Sigmoid colon (tissue), 6 donors: ENCODE measurements at regions not wholly inside any gene's neighbourhood (a gene's known extent, or its start where the extent isn't known, plus 50 kb on each side); places are given as distances from the start of the nearest gene placed in this dataset.
"Not testable (repeated sequence)": the region's sequence is repeated elsewhere in the genome, so short reads cannot be mapped to it uniquely, and the experiment has no call there.

Experiments used
- DNase-seq: peaks from one replicate; pipeline ENCODE4 v3.0.0-alpha.2; 2019
- H3K27ac ChIP-seq, 4 donors: fragments of 200-600 bp; sonication (generic); one replicate each; pipeline ENCODE4 v1.5.1; 2016 to 2019; ENCODE audit warnings: mild to moderate bottlenecking in 1 of 4
- H3K27me3 ChIP-seq, 3 donors: fragments of 200-600 bp; sonication (generic); one replicate each; pipeline ENCODE4 v1.5.1; 2019; ENCODE audit warnings: mild to moderate bottlenecking in 1 of 3
- H3K36me3 ChIP-seq, 4 donors: fragments of 200-600 bp; sonication (generic); one replicate each; pipeline ENCODE4 v1.5.1; 2016 to 2019
- H3K4me1 ChIP-seq, 4 donors: fragments of 200-600 bp; sonication (generic); one replicate each; pipeline ENCODE4 v1.5.1; 2017 to 2019
- H3K4me3 ChIP-seq, 4 donors: fragments of 200-600 bp; sonication (generic); one replicate each; pipeline ENCODE4 v1.5.1; 2017 to 2019; ENCODE audit warnings: mild to moderate bottlenecking in 2 of 4, moderate library complexity in 1 of 4
- H3K9me3 ChIP-seq, 4 donors: fragments of 200-600 bp in 3 of 4; sonication (generic) in 3 of 4; one replicate each; pipeline versions ENCODE4 v1.5.1 to v1.6.1; 2013 to 2019
- EP300 ChIP-seq, 4 donors: sonication (generic); formaldehyde crosslinking; IDR thresholded peaks; one replicate each; pipeline ENCODE4 v1.6.1; 2017; ENCODE audit warnings: antibody characterized with exemption in 4 of 4
- POLR2A ChIP-seq, 2 donors: fragments of 450-650 bp; IDR thresholded peaks; one replicate each; pipeline ENCODE4 v1.6.1; 2016; ENCODE audit warnings: antibody characterized with exemption in 2 of 2, mild to moderate bottlenecking in 2 of 2, moderate library complexity in 2 of 2
- POLR2AphosphoS5 ChIP-seq, 4 donors: sonication (generic); formaldehyde crosslinking; IDR thresholded peaks; one replicate each; pipeline ENCODE4 v1.6.1; 2017; ENCODE audit warnings: antibody characterized with exemption in 4 of 4
- WGBS, 2 donors: extraction: QIAGEN DNeasy Blood & Tissue Kit; methylation state at CpG; one replicate each; pipeline ENCODE4 v1.1.7; 2013; 5-methylcytosine and 5-hydroxymethylcytosine counted together
- intact Hi-C: fragments of 100-400 bp; cut with DNase I; formaldehyde crosslinking; loops from one replicate; pipeline ENCODE4 v1.15.1; 2023
- TF ChIP-seq, protein P1 (sequence below), 4 experiments: fragments of 450-650 bp in 3 of 4; fragments of 200-600 bp in 1 of 4; IDR thresholded peaks; one replicate each; pipeline ENCODE4 v1.5.1; 2016 to 2019; ENCODE audit warnings: antibody characterized with exemption in 4 of 4, mild to moderate bottlenecking in 3 of 4, moderate library complexity in 2 of 4
- donor health status: healthy with polysubstance abuse.
- donor health status: healthy.

GRCh38 chr3:112757197-112757596, 89.5 kb downstream of the CD200R1L start:
- H3K27me3 ChIP-seq: no peaks in the 10 kb centered on the region
- peaks cover 0 to under 1% (median 0%) of the 10 kb centered on the region in 4 donors for H3K4me1 ChIP-seq
- intact Hi-C loops: no loop called here
- no peak for DNase-seq
- no peak overlapping the region for H3K27ac ChIP-seq
- no peak overlapping the region for H3K4me3 ChIP-seq
- H3K9me3 ChIP-seq: no peaks in the 10 kb centered on the region
- TF ChIP-seq POLR2A (IDR thresholded peaks at IDR 0.05) (no peak), EP300 (IDR thresholded peaks at IDR 0.05) (no peak), POLR2AphosphoS5 (IDR thresholded peaks at IDR 0.05) (no peak)
- TF ChIP-seq, protein P1, sequence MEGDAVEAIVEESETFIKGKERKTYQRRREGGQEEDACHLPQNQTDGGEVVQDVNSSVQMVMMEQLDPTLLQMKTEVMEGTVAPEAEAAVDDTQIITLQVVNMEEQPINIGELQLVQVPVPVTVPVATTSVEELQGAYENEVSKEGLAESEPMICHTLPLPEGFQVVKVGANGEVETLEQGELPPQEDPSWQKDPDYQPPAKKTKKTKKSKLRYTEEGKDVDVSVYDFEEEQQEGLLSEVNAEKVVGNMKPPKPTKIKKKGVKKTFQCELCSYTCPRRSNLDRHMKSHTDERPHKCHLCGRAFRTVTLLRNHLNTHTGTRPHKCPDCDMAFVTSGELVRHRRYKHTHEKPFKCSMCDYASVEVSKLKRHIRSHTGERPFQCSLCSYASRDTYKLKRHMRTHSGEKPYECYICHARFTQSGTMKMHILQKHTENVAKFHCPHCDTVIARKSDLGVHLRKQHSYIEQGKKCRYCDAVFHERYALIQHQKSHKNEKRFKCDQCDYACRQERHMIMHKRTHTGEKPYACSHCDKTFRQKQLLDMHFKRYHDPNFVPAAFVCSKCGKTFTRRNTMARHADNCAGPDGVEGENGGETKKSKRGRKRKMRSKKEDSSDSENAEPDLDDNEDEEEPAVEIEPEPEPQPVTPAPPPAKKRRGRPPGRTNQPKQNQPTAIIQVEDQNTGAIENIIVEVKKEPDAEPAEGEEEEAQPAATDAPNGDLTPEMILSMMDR (IDR thresholded peaks at IDR 0.05): no peak
- no peaks in the 10 kb centered on the region for H3K36me3 ChIP-seq
- WGBS, 2 donors: 71 to 81% methylated on average over 1 of the region's 1 CpG

DNA sequence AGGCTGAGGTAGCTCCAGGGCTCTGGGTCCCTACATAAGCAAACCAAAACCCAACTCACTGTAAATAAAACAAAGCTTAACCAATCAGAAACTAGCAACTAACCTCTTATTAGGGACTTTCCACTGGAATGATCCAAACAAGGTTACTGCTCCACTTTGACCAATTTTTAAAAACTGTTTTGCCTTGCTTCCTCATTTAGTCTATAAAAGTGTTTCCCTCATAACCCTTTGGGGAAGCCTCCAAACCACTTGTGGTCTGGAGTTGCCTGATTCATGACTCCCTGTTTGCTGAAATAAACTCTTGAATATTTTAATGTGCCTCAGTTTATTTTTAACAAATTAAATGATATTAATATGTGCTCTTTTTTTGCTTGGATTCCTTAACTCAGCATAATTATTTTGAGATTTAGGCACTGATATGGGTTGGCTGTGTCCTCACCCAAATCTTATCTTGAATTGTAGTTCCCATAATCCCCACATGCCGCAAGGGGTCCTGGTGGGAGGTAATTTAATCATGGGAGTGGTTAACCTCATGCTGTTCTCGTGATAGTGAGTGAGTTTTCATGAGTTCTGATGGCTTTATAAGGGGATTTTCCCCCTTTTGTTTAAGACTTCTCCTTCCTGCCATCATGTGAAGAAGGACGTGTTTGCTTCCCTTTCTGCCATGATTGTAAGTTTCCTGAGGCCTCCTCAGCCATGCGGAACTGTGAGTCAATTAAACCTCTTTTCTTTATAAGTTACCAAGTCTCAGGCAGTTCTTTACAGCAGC, 90.6 kb downstream of the CD200R1L start:
- H3K27ac ChIP-seq: no peak overlapping the region

GRCh38 chr3:112755046-112755445, 91.6 kb downstream of the CD200R1L start:
- H3K4me3 ChIP-seq, H3K27me3 ChIP-seq, DNase-seq, H3K36me3 ChIP-seq, H3K27ac ChIP-seq, intact Hi-C loops, H3K9me3 ChIP-seq: not testable (repeated sequence)
- WGBS, 2 donors: 90 to 93% methylated on average over 13 of the region's 13 CpGs
- peaks cover 0 to 11% (median 4%) of the 10 kb centered on the region in 4 donors for H3K4me1 ChIP-seq

More for the DNA sequence above, 90.6 kb downstream of the CD200R1L start:
- 71 to 73% methylated on average over 4 of the region's 4 CpGs for WGBS, 2 donors
- no peak overlapping the region for H3K4me3 ChIP-seq
- no peaks in the 10 kb centered on the region for H3K27me3 ChIP-seq
- TF ChIP-seq POLR2AphosphoS5 (IDR thresholded peaks at IDR 0.05) (no peak), EP300 (IDR thresholded peaks at IDR 0.05) (no peak)
- TF ChIP-seq, protein P1 (IDR thresholded peaks at IDR 0.05): no peak
- H3K9me3 ChIP-seq: no peaks in the 10 kb centered on the region
- intact Hi-C loops: no loop called here
- DNase-seq: no peak
- peaks cover 0 to 11% (median 4%) of the 10 kb centered on the region in 4 donors for H3K4me1 ChIP-seq
- H3K36me3 ChIP-seq: no peaks in the 10 kb centered on the region

GRCh38 chr3:112751564-112752512, 94.8 kb downstream of the CD200R1L start:
- Histone ChIP-seq H3K36me3 (no peaks in the 10 kb centered on the region), H3K4me1 (peaks cover 0 to 11% (median 4%) of the 10 kb centered on the region in 4 donors), H3K27me3 (no peaks in the 10 kb centered on the region), H3K9me3 (no peaks in the 10 kb centered on the region), H3K27ac (no peak overlapping the region), H3K4me3 (no peak overlapping the region)
- WGBS, 2 donors: 49 to 78% methylated on average over 3 of the region's 3 CpGs
- DNase-seq: no peak
- intact Hi-C loops: no loop called here
- TF ChIP-seq, protein P1 (IDR thresholded peaks at IDR 0.05): no peak
- TF ChIP-seq POLR2A (IDR thresholded peaks at IDR 0.05): no peak
- no peak for TF ChIP-seq EP300 (IDR thresholded peaks at IDR 0.05)
- TF ChIP-seq POLR2AphosphoS5 (IDR thresholded peaks at IDR 0.05): no peak

DNA sequence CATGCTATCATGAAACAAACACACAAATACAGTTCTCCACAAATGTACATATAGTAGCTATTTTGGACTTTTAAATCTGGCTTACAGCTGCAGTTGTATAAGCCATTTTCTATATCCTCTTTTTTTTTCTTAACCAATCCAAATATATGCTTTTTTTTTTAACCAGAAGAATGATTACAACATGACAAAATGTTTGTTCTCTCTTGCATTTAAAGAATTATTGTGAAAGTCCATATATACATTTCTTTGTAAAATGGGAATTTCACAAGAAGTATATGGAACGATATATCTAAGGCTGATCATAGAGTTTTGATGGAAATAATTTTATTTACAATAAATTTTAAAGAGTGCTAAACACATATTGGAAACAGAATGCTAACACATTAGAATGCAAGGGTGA, 95.6 kb downstream of the CD200R1L start:
- intact Hi-C loops: no loop called here
- 87 to 96% methylated on average over 1 of the region's 1 CpG for WGBS, 2 donors
- TF ChIP-seq POLR2A (IDR thresholded peaks at IDR 0.05) (no peak), POLR2AphosphoS5 (IDR thresholded peaks at IDR 0.05) (no peak), EP300 (IDR thresholded peaks at IDR 0.05) (no peak)
- TF ChIP-seq, protein P1 (IDR thresholded peaks at IDR 0.05): no peak

More for the DNA sequence above, 95.6 kb downstream of the CD200R1L start:
- no peak for DNase-seq
- Histone ChIP-seq H3K4me3 (no peak overlapping the region), H3K36me3 (no peaks in the 10 kb centered on the region), H3K27me3 (no peaks in the 10 kb centered on the region), H3K9me3 (no peaks in the 10 kb centered on the region), H3K27ac (no peak overlapping the region), H3K4me1 (peaks cover 0 to 11% (median 4%) of the 10 kb centered on the region in 4 donors)
